H1 (cell line): ENCODE measurements at regions not wholly inside any gene's neighbourhood (a gene's known extent, or its start where the extent isn't known, plus 50 kb on each side); places are given as distances from the start of the nearest gene placed in this dataset.

Experiments used
- CTCF ChIA-PET: fragments of 300-600 bp; sonication (Branson Sonifier 250); formaldehyde crosslinking; loops from one replicate; lab custom pipeline; 2021; ENCODE audit not compliant: partially characterized antibody; lab: Charles Lee
- POLR2A ChIA-PET: fragments of 300-600 bp; sonication (Branson Sonifier 250); formaldehyde crosslinking; loops from one replicate; lab custom pipeline; 2021; ENCODE audit warnings: inconsistent platforms; ENCODE audit not compliant: partially characterized antibody; lab: Charles Lee
- DNase-seq, 2 experiments: peaks; one replicate each; pipeline versions ENCODE4 v3.0.0 to v3.0.0-alpha.2; 2010 to 2022; ENCODE audit warnings: low spot score in 2 of 2, low read depth in 1 of 2, mixed read lengths in 1 of 2
- FAIRE-seq: peaks from 2 replicates; lab custom pipeline; 2011; peaks lifted over from hg19 to GRCh38; lab: Jason Lieb, UNC
- H2AFZ ChIP-seq: 2 replicates; pipeline ENCODE4 v1.8.1; 2012; ENCODE audit warnings: low read length, inconsistent platforms
- H2AK5ac ChIP-seq: 2 replicates; pipeline ENCODE4 v1.6.1; 2013; ENCODE audit warnings: low read depth, low read length
- H2BK120ac ChIP-seq: replicated peaks from 2 replicates; pipeline ENCODE3; 2013; ENCODE audit warnings: low read depth, low read length, inconsistent platforms
- H2BK12ac ChIP-seq: 2 replicates; pipeline ENCODE4 v1.6.1; 2013; ENCODE audit warnings: low read depth, low read length
- H2BK15ac ChIP-seq: 2 replicates; pipeline ENCODE4 v1.6.1; 2013; ENCODE audit warnings: low read length
- H2BK20ac ChIP-seq: 2 replicates; pipeline ENCODE4 v1.6.1; 2013; ENCODE audit warnings: low read length
- H2BK5ac ChIP-seq: 2 replicates; pipeline ENCODE4 v1.6.1; 2013; ENCODE audit warnings: low read depth, low read length
- H3K14ac ChIP-seq: 2 replicates; pipeline ENCODE4 v1.6.1; 2013; ENCODE audit warnings: inconsistent platforms; ENCODE audit not compliant: insufficient read length
- H3K18ac ChIP-seq: 2 replicates; pipeline ENCODE4 v1.6.1; 2013; ENCODE audit warnings: low read length; ENCODE audit errors: extremely low read depth
- H3K23ac ChIP-seq: 2 replicates; pipeline ENCODE4 v1.6.1; 2013; ENCODE audit warnings: inconsistent platforms; ENCODE audit not compliant: insufficient read length
- H3K23me2 ChIP-seq: 2 replicates; pipeline ENCODE4 v1.6.1; 2013; ENCODE audit warnings: low read depth, low read length
- H3K27ac ChIP-seq: 2 replicates; pipeline ENCODE4 v1.6.1; 2011; ENCODE audit warnings: low read depth, low read length, inconsistent platforms
- H3K27me3 ChIP-seq, 4 experiments: replicated peaks in 1 of 4; 1 replicate in 1 of 4; 2 replicates in 3 of 4; pipeline versions ENCODE4 v1.6.1 to v1.8.1; 2011 to 2013; ENCODE audit warnings: low read length in 3 of 4, mild to moderate bottlenecking in 3 of 4, inconsistent platforms in 2 of 4, mixed read lengths in 2 of 4, moderate library complexity in 1 of 4; ENCODE audit not compliant: control insufficient read depth in 3 of 4, insufficient read depth in 3 of 4; ENCODE audit errors: extremely low read depth in 1 of 4
- H3K36me3 ChIP-seq, 4 experiments: 2 replicates each; pipeline versions ENCODE4 v1.6.1 to v1.8.1; 2011 to 2013; ENCODE audit warnings: mild to moderate bottlenecking in 4 of 4, low read length in 3 of 4, moderate library complexity in 2 of 4, control low read depth in 1 of 4, inconsistent platforms in 1 of 4; ENCODE audit not compliant: insufficient read depth in 4 of 4, control insufficient read depth in 2 of 4
- H3K4ac ChIP-seq: replicated peaks from 2 replicates; pipeline ENCODE3; 2013; ENCODE audit warnings: low read length, low read depth, mixed read lengths, inconsistent platforms; ENCODE audit not compliant: insufficient read length
- H3K4me1 ChIP-seq, 4 experiments: replicated peaks in 1 of 4; 1 replicate in 1 of 4; 2 replicates in 3 of 4; pipeline versions ENCODE4 v1.6.1 to v1.8.1; 2011 to 2013; ENCODE audit warnings: low read length in 3 of 4, inconsistent platforms in 2 of 4, mixed read lengths in 1 of 4; ENCODE audit not compliant: insufficient read depth in 4 of 4, control insufficient read depth in 3 of 4
- H3K4me2 ChIP-seq, 2 experiments: 2 replicates each; pipeline versions ENCODE4 v1.6.1 to v1.8.1; 2011 to 2013; ENCODE audit warnings: low read depth in 2 of 2, low read length in 2 of 2, control low read depth in 1 of 2, inconsistent platforms in 1 of 2, mild to moderate bottlenecking in 1 of 2; ENCODE audit not compliant: insufficient read depth in 1 of 2
- H3K4me3 ChIP-seq, 4 experiments: fragments of 200-600, 300-600 bp in 1 of 4; sonication (generic), shearing (Covaris generic), sonication (Bioruptor Twin) in 1 of 4; 2 replicates each; pipeline versions ENCODE4 v1.5.1 to v1.8.1; 2011 to 2016; ENCODE audit warnings: low read length in 4 of 4, low read depth in 3 of 4, control low read depth in 2 of 4, inconsistent platforms in 2 of 4, mild to moderate bottlenecking in 2 of 4, mixed read lengths in 1 of 4, moderate library complexity in 1 of 4; ENCODE audit not compliant: insufficient read depth in 2 of 4; ENCODE audit errors: extremely low read depth in 1 of 4
- H3K56ac ChIP-seq: replicated peaks from 2 replicates; pipeline ENCODE3; 2013; ENCODE audit warnings: low read depth, mild to moderate bottlenecking, mixed read lengths, low read length, inconsistent platforms; ENCODE audit not compliant: insufficient read length
- H3K79me1 ChIP-seq: 2 replicates; pipeline ENCODE4 v1.6.1; 2013; ENCODE audit warnings: low read depth, low read length, control low read depth
- H3K79me2 ChIP-seq, 2 experiments: 2 replicates each; pipeline versions ENCODE4 v1.6.1 to v1.8.1; 2012 to 2013; ENCODE audit warnings: low read length in 2 of 2, mild to moderate bottlenecking in 2 of 2, inconsistent platforms in 1 of 2; ENCODE audit not compliant: insufficient read depth in 2 of 2, control insufficient read depth in 1 of 2
- H3K9ac ChIP-seq, 4 experiments: replicated peaks in 1 of 4; 1 replicate in 1 of 4; 2 replicates in 3 of 4; pipeline versions ENCODE4 v1.6.1 to v1.8.1; 2011 to 2013; ENCODE audit warnings: low read depth in 3 of 4, low read length in 3 of 4, control low read depth in 2 of 4, mild to moderate bottlenecking in 2 of 4, moderate library complexity in 2 of 4, inconsistent platforms in 1 of 4; ENCODE audit errors: extremely low read depth in 1 of 4
- H3K9me3 ChIP-seq, 2 experiments: 2 replicates each; pipeline versions ENCODE4 v1.6.1 to v1.8.1; 2012 to 2013; ENCODE audit warnings: mild to moderate bottlenecking in 2 of 2, moderate library complexity in 2 of 2, control low read depth in 1 of 2, inconsistent platforms in 1 of 2, low read depth in 1 of 2, low read length in 1 of 2, mixed read lengths in 1 of 2; ENCODE audit not compliant: insufficient read depth in 2 of 2
- H4K20me1 ChIP-seq, 2 experiments: replicated peaks in 1 of 2; 2 replicates each; pipeline versions ENCODE3 to v1.8.1; 2011 to 2013; ENCODE audit warnings: inconsistent platforms in 2 of 2, low read length in 2 of 2, mild to moderate bottlenecking in 1 of 2; ENCODE audit not compliant: insufficient read depth in 2 of 2, control insufficient read depth in 1 of 2
- H4K5ac ChIP-seq: 2 replicates; pipeline ENCODE4 v1.6.1; 2013; ENCODE audit warnings: low read length, low read depth, mixed read lengths, inconsistent platforms; ENCODE audit not compliant: insufficient read length
- H4K8ac ChIP-seq: 2 replicates; pipeline ENCODE4 v1.8.0; 2013; ENCODE audit warnings: mild to moderate bottlenecking, moderate library complexity, low read length, inconsistent platforms; ENCODE audit not compliant: insufficient read depth; ENCODE audit errors: extremely low read depth
- H4K91ac ChIP-seq: replicated peaks from 2 replicates; pipeline ENCODE3; 2013; ENCODE audit warnings: low read length, mixed read lengths, inconsistent platforms; ENCODE audit not compliant: insufficient read length
- BACH1 ChIP-seq: IDR thresholded peaks from 2 replicates; pipeline ENCODE4 v1.6.1; 2012; ENCODE audit warnings: low read length, improper control_type of control experiment
- BCL11A ChIP-seq, 2 experiments: IDR thresholded peaks; one replicate each; pipeline ENCODE4 v1.6.1; 2011; ENCODE audit warnings: low read depth in 2 of 2, low read length in 2 of 2, mild to moderate bottlenecking in 2 of 2
- CHD2 ChIP-seq: IDR thresholded peaks from 2 replicates; pipeline ENCODE4 v1.6.1; 2012; ENCODE audit warnings: low read length, improper control_type of control experiment
- CTBP2 ChIP-seq: IDR thresholded peaks from 2 replicates; pipeline ENCODE4 v1.7.0; 2011; ENCODE audit warnings: borderline replicate concordance, mild to moderate bottlenecking, moderate library complexity, mixed read lengths, low read length; ENCODE audit not compliant: insufficient read depth, insufficient read length
- CTCF ChIP-seq, 3 experiments: IDR thresholded peaks; 1 replicate in 2 of 3; 2 replicates in 1 of 3; pipeline versions ENCODE4 v1.5.1 to v1.6.1; 2011; ENCODE audit warnings: low read length in 3 of 3, mild to moderate bottlenecking in 3 of 3, inconsistent platforms in 2 of 3, low read depth in 1 of 3, moderate library complexity in 1 of 3; ENCODE audit not compliant: insufficient read depth in 1 of 3; ENCODE audit errors: control extremely low read depth in 1 of 3
- E2F6 ChIP-seq: IDR thresholded peaks from 2 replicates; pipeline ENCODE4 v1.6.1; 2012; ENCODE audit warnings: inconsistent platforms
- HDAC2 ChIP-seq, 2 experiments: fragments of 300-600 bp in 1 of 2; sonication (generic) in 1 of 2; IDR thresholded peaks; 2 replicates each; pipeline ENCODE4 v1.6.1; 2011 to 2012; ENCODE audit warnings: low read depth in 2 of 2, low read length in 2 of 2, mild to moderate bottlenecking in 2 of 2, moderate library complexity in 2 of 2, borderline replicate concordance in 1 of 2, inconsistent platforms in 1 of 2
- HDAC6 ChIP-seq: IDR thresholded peaks from one replicate; pipeline ENCODE4 v1.7.1; 2012; ENCODE audit warnings: low read depth, mild to moderate bottlenecking, inconsistent platforms, low read length, moderate library complexity
- JUN ChIP-seq: IDR thresholded peaks from 2 replicates; pipeline ENCODE4 v1.6.1; 2011; ENCODE audit warnings: low read depth, mild to moderate bottlenecking, improper control_type of control experiment, low read length
- KDM4A ChIP-seq: IDR thresholded peaks from one replicate; pipeline ENCODE4 v1.7.1; 2012; ENCODE audit warnings: low read depth, mild to moderate bottlenecking, moderate library complexity, low read length, inconsistent platforms; ENCODE audit not compliant: severe bottlenecking
- TCF12 ChIP-seq: IDR thresholded peaks from 2 replicates; pipeline ENCODE4 v1.6.1; 2011; ENCODE audit warnings: low read depth, mild to moderate bottlenecking, low read length
- WGBS, 2 experiments: shearing (Covaris generic) in 1 of 2; methylation state at CpG; one replicate each; pipeline versions ENCODE4 v1.1.6 to v1.1.7; 2013 to 2015; ENCODE audit warnings: low lambda C conversion rate in 2 of 2, mixed read lengths in 2 of 2, inconsistent platforms in 1 of 2, low coverage in 1 of 2, missing lambda C conversion rate in 1 of 2; ENCODE audit not compliant: insufficient replicate concordance in 2 of 2, insufficient coverage in 1 of 2, insufficient read length in 1 of 2; ENCODE audit errors: extremely low coverage in 1 of 2, missing lambda C conversion rate in 1 of 2; 5-methylcytosine and 5-hydroxymethylcytosine counted together

- Histone ChIP-seq H3K4ac (no peak overlapping the region), H4K91ac (no peak overlapping the region), H3K14ac (no peak overlapping the region), H2BK120ac (no peak overlapping the region), H4K8ac (no peak overlapping the region), H3K4me3 (no peak overlapping the region), H2AK5ac (no peak overlapping the region), H2BK5ac (no peak overlapping the region), H3K27ac (no peak overlapping the region), H3K18ac (no peak overlapping the region), H2AFZ (no peak overlapping the region), H3K23me2 (no peaks in the 10 kb centered on the region), H3K23ac (no peak overlapping the region), H3K56ac (no peak overlapping the region), H4K20me1 (no peaks in the 10 kb centered on the region), H3K36me3 (no peaks in the 10 kb centered on the region), H3K9ac (no peak overlapping the region), H2BK20ac (no peak overlapping the region), H2BK12ac (peak overlapping the region; percentile 39; the same call in 1 of the 2 replicates), H4K5ac (no peak overlapping the region), H2BK15ac (no peak overlapping the region), H3K79me2 (no peaks in the 10 kb centered on the region), H3K4me1 (peaks cover 0 to 3% (median 0%) of the 10 kb centered on the region in 4 experiments; a peak in 3 of 7 replicates), H3K4me2 (no peak overlapping the region), H3K9me3 (no peaks in the 10 kb centered on the region), H3K79me1 (no peaks in the 10 kb centered on the region), H3K27me3 (no peaks in the 10 kb centered on the region; a peak in 1 of 7 replicates)
- POLR2A ChIA-PET: no interaction called here
- DNase-seq (no peak), FAIRE-seq (no peak)
- 80% methylated on average over 3 of the region's 3 CpGs; no CpG with 5 or more reads in 1 of the 2 experiments for WGBS, 2 experiments
- CTCF ChIA-PET: interaction anchor here (0.7 kb wide), 1 partner anchor 77 kb away, joined by 3 read pairs; no protein-coding TSS in a partner anchor
- TF ChIP-seq CTCF (IDR thresholded peaks at IDR 0.05; ENCODE audit: control extremely low read depth in 1 of 3, insufficient read depth in 1 of 3, low read depth in 1 of 3, low read length in 3 of 3) (no peak), HDAC6 (no peak), KDM4A (no peak), E2F6 (no peak), CTBP2 (no peak), BACH1 (no peak), CHD2 (no peak), JUN (no peak), BCL11A (IDR thresholded peaks at IDR 0.05; ENCODE audit: low read depth in 2 of 2, low read length in 2 of 2) (no peak), TCF12 (no peak), HDAC2 (IDR thresholded peaks at IDR 0.05; ENCODE audit: borderline replicate concordance in 1 of 2, low read depth in 2 of 2, low read length in 2 of 2) (no peak)
Measured at GRCh38 chr22:48414651-48415050, 1413.0 kb downstream of the BRD1 start.
